Suprapubic skin (tissue), 4 donors: ENCODE measurements at regions not wholly inside any gene's neighbourhood (a gene's known extent, or its start where the extent isn't known, plus 50 kb on each side); places are given as distances from the start of the nearest gene placed in this dataset.

ENCODE experiments used
- CTCF ChIP-seq, 2 donors: fragments of 200-600 bp in 1 of 2; fragments of 450-650 bp in 1 of 2; sonication (generic) in 1 of 2; IDR thresholded peaks; one replicate each; pipeline ENCODE4 v1.5.1; 2016 to 2019; ENCODE audit warnings: antibody characterized with exemption in 2 of 2, mild to moderate bottlenecking in 1 of 2, moderate library complexity in 1 of 2
- EP300 ChIP-seq: sonication (generic); formaldehyde crosslinking; IDR thresholded peaks from one replicate; pipeline ENCODE4 v1.6.1; 2017; ENCODE audit warnings: antibody characterized with exemption
- POLR2A ChIP-seq, 2 donors: fragments of 450-650 bp; IDR thresholded peaks; one replicate each; pipeline ENCODE4 v1.6.1; 2017; ENCODE audit warnings: antibody characterized with exemption in 2 of 2, mild to moderate bottlenecking in 2 of 2, moderate library complexity in 2 of 2
- POLR2AphosphoS5 ChIP-seq, 3 donors: sonication (generic); formaldehyde crosslinking; IDR thresholded peaks; one replicate each; pipeline ENCODE4 v1.6.1; 2017; ENCODE audit warnings: antibody characterized with exemption in 3 of 3

- TF ChIP-seq CTCF (IDR thresholded peaks at IDR 0.05) (no peak), POLR2A (IDR thresholded peaks at IDR 0.05) (no peak), POLR2AphosphoS5 (IDR thresholded peaks at IDR 0.05) (no peak), EP300 (no peak)
These were observed 526.9 kb upstream of the KLF4 start for GRCh38 chr9:108016446-108016845.
